BLaER1 treated with 17β-estradiol and CSF1 and Interleukin-3, amounts not matched to agents 10 nM and 100 nM (cell line): ENCODE measurements at regions not wholly inside any gene's neighbourhood (a gene's known extent, or its start where the extent isn't known, plus 50 kb on each side); places are given as distances from the start of the nearest gene placed in this dataset.
A peak's percentile ranks its signal among the peaks of the same experiment; 100 is the strongest.

Source experiments
- H3K27ac ChIP-seq, 11 experiments: shearing (Covaris generic); formaldehyde crosslinking; 2 replicates each; pipeline ENCODE4 v1.8.1; 2022
- H3K27me3 ChIP-seq, 11 experiments: shearing (Covaris generic); formaldehyde crosslinking; 2 replicates each; pipeline ENCODE4 v1.8.1; 2022
- H3K36me3 ChIP-seq, 11 experiments: shearing (Covaris generic); formaldehyde crosslinking; 2 replicates each; pipeline ENCODE4 v1.8.1; 2022
- H3K4me1 ChIP-seq, 10 experiments: shearing (Covaris generic); formaldehyde crosslinking; 2 replicates each; pipeline ENCODE4 v1.8.1; 2022
- H3K4me2 ChIP-seq, 11 experiments: shearing (Covaris generic); formaldehyde crosslinking; 2 replicates each; pipeline ENCODE4 v1.8.1; 2022
- H3K4me3 ChIP-seq, 10 experiments: shearing (Covaris generic); formaldehyde crosslinking; 2 replicates each; pipeline ENCODE4 v1.8.1; 2022
- H3K9ac ChIP-seq, 11 experiments: shearing (Covaris generic); formaldehyde crosslinking; 2 replicates each; pipeline ENCODE4 v1.8.1; 2022
- H3K9me3 ChIP-seq, 11 experiments: shearing (Covaris generic); formaldehyde crosslinking; replicated peaks in 1 of 11; 2 replicates each; pipeline ENCODE4 v1.8.1; 2022
- H4K20me1 ChIP-seq, 11 experiments: shearing (Covaris generic); formaldehyde crosslinking; 2 replicates each; pipeline ENCODE4 v1.8.1; 2022
- Cebpa-rat ChIP-seq, 11 experiments: shearing (Covaris generic); IDR thresholded peaks; 2 replicates each; pipeline ENCODE4 v1.8.1; 2022

- no peaks in the 10 kb centered on the region for H3K36me3 ChIP-seq
- no peaks in the 10 kb centered on the region for H4K20me1 ChIP-seq
- peaks cover under 1 to 11% (median 5%) of the 10 kb centered on the region in 11 experiments; a peak in 14 of 22 replicates for H3K9me3 ChIP-seq
- peaks cover 0 to 30% (median 10%) of the 10 kb centered on the region in 10 experiments; a peak in 12 of 20 replicates for H3K4me1 ChIP-seq
- no peak for TF ChIP-seq Cebpa-rat (IDR thresholded peaks at IDR 0.05)
- no peak overlapping the region for H3K27ac ChIP-seq
- H3K4me3 ChIP-seq: no peak overlapping the region
- H3K9ac ChIP-seq: no peak overlapping the region
- no peaks in the 10 kb centered on the region for H3K27me3 ChIP-seq
- no peak overlapping the region for H3K4me2 ChIP-seq
Observed at GRCh38 chr17:74149597-74150427, 53.7 kb upstream of the RPL38 start.

GRCh38 chr17:74150428-74151025 is 53.0 kb upstream of the RPL38 start:
- H3K9ac ChIP-seq: no peak overlapping the region
- H3K36me3 ChIP-seq: no peaks in the 10 kb centered on the region
- no peak for TF ChIP-seq Cebpa-rat (IDR thresholded peaks at IDR 0.05)
- H3K27me3 ChIP-seq: no peaks in the 10 kb centered on the region
- peaks cover 0 to 4% (median 0%) of the 10 kb centered on the region in 11 experiments; a peak in 1 of 22 replicates for H3K9me3 ChIP-seq
- H4K20me1 ChIP-seq: no peaks in the 10 kb centered on the region
- peaks cover 0 to 32% (median 11%) of the 10 kb centered on the region in 10 experiments; a peak in 13 of 20 replicates for H3K4me1 ChIP-seq
- H3K4me3 ChIP-seq: no peak overlapping the region
- no peak overlapping the region for H3K27ac ChIP-seq
- no peak overlapping the region for H3K4me2 ChIP-seq

- Histone ChIP-seq H3K36me3 (no peaks in the 10 kb centered on the region), H3K9me3 (peaks cover 0 to 5% (median 4%) of the 10 kb centered on the region in 11 experiments; a peak in 12 of 22 replicates), H3K27ac (no peak overlapping the region), H3K9ac (no peak overlapping the region), H3K27me3 (no peaks in the 10 kb centered on the region), H4K20me1 (no peaks in the 10 kb centered on the region), H3K4me1 (peaks cover 0 to 44% (median 22%) of the 10 kb centered on the region in 10 experiments; a peak in 16 of 20 replicates), H3K4me3 (no peak overlapping the region), H3K4me2 (no peak overlapping the region)
- no peak for TF ChIP-seq Cebpa-rat (IDR thresholded peaks at IDR 0.05)
Observed at GRCh38 chr17:74151551-74152315, 51.7 kb upstream of the RPL38 start.

- Histone ChIP-seq H3K4me2 (peak overlapping the region in 1 of 11 experiments; percentile 10; a peak in 1 of 22 replicates), H3K9ac (peak overlapping the region in 1 of 11 experiments; percentile 29; a peak in 1 of 22 replicates), H3K27me3 (no peaks in the 10 kb centered on the region), H4K20me1 (no peaks in the 10 kb centered on the region), H3K4me1 (peaks cover 0 to 40% (median 17%) of the 10 kb centered on the region in 10 experiments; a peak in 16 of 20 replicates), H3K36me3 (no peaks in the 10 kb centered on the region), H3K9me3 (peaks cover 0 to 16% (median 10%) of the 10 kb centered on the region in 11 experiments; a peak in 14 of 22 replicates), H3K27ac (no peak overlapping the region), H3K4me3 (no peak overlapping the region)
- TF ChIP-seq Cebpa-rat (IDR thresholded peaks at IDR 0.05): no peak
Observed at GRCh38 chr17:74152591-74153455, 50.7 kb upstream of the RPL38 start.

- Histone ChIP-seq H3K4me1 (peaks cover 0 to 34% (median 14%) of the 10 kb centered on the region in 10 experiments; a peak in 16 of 20 replicates), H3K9ac (peak overlapping the region in 1 of 11 experiments; percentile 29; a peak in 1 of 22 replicates), H3K9me3 (peaks cover 0 to 21% (median 11%) of the 10 kb centered on the region in 11 experiments; a peak in 14 of 22 replicates), H4K20me1 (no peaks in the 10 kb centered on the region), H3K4me2 (peak overlapping the region in 1 of 11 experiments; percentile 10; a peak in 1 of 22 replicates), H3K27ac (no peak overlapping the region), H3K36me3 (no peaks in the 10 kb centered on the region), H3K4me3 (no peak overlapping the region), H3K27me3 (no peaks in the 10 kb centered on the region)
- no peak for TF ChIP-seq Cebpa-rat (IDR thresholded peaks at IDR 0.05)
Observed at GRCh38 chr17:74153456-74153810, 50.0 kb upstream of the RPL38 start.
